GM19035 (cell line): ENCODE measurements at regions not wholly inside any gene's neighbourhood (a gene's known extent, or its start where the extent isn't known, plus 50 kb on each side); places are given as distances from the start of the nearest gene placed in this dataset.

ENCODE experiments used
- ATAC-seq: cut with Tn5 transposase; IDR thresholded peaks from one replicate; pipeline ENCODE4 v1.9.1; 2021; ENCODE audit not compliant: unreplicated experiment

DNA sequence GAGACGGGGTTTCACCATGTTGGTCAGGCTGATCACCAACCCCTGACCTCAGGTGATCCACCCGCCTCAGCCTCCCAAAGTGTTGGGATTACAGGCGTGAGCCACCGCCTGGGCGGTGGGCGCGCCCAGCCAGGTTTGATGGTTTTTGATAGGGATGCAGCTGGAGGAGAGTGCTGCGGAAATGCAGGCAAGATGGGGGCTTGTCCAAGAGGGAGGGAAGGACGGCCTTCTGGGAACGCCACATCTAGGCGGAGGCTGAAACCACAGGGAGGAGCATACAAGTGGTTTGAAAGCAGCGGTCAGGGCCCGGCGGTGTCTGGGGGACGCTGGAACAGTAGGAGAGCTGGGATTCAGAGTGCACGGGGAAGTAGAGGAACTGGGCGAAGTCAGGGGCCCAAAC, 134.6 kb downstream of the VRK1 start:
- no peak for ATAC-seq

DNA sequence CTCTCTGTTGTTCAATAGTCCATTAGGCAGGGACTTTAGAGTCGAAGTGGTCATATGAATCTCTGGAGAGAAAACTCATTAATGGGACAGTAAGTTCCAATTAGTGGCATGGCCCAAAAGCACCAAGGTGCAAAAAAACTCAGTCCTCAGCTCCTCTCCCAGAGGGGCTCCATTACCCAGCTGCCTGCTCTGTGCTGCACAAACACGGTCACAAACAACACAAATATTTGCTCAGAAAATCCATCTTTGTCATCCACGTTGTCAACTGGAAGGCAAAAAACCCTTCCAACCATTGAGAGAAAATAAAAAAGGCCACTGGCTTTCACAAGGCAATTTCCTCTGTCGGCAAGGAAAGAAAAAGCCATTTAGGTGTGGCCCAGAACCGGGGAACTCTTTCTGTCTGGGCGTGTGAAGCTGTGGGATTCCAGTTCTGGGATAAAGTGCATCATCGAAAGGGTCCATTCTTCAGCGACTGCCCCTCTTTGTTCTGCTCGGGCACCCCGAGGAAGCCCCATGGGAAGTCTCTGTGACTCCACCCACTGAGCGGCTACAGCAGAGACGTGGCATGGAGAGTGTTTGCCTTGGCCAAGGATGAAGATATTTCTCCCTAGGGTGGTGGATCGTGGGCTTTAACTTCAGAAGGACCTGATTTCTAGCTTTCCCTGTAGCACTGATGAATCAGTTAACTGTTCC, 137.6 kb downstream of the VRK1 start:
- no peak for ATAC-seq

DNA sequence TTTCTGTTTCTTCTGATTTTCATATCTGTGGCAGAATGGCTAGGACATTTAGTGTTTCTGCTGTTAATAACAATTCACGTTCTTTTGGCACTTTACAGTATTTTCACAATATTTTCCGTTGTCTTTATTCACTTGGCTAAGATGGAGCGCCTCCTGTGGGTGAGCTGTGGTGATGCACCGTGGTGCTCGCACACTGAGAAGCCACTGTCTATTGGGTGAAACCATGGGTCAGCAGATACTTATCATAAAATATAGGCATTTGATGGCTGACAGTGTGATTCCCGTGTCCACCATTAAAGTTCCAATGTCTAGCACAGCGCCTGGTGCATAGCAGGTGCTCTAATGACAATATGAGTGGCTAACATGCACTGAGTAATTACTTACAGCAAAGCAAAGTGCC, 141.8 kb downstream of the VRK1 start:
- no peak for ATAC-seq

DNA sequence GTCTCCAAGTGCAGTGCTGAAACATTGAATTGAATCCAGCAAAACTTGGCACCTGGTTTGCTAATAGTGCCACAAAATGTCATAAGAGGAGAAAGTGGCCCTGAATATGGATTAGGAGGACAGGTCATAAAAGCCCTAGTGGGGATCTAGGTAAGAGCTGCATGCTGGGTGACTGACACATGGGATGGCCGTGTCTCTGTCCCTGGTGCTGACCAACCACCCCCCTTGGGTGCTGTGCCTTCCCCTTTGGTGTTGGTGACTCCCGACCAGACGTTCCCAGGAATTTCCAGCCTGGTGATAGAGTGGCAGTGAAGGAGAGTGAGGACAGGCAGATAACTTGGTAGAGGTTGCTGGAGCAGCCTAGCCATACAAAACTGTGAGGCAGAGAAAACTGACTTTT, 142.8 kb downstream of the VRK1 start:
- no peak for ATAC-seq

DNA sequence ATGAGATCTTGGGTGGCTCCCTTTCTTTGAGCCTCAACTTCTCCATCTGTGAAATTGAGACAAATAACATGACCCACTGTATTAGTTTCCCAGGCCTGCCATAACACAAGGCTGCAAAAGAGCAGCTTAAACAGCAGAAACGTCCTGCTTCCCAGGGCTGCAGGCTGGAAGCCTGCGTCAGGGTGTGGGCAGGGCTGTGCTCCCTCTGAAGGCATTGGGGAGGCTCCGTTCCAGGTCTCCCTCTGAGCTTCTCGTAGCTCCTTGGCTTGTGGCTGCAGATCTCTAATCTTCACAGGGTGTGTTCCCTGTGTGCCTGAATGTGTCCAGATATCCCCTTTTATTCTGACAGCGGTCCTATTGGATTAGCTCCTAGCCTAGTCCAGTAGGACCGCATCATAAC, 147.1 kb downstream of the VRK1 start:
- ATAC-seq: no peak

DNA sequence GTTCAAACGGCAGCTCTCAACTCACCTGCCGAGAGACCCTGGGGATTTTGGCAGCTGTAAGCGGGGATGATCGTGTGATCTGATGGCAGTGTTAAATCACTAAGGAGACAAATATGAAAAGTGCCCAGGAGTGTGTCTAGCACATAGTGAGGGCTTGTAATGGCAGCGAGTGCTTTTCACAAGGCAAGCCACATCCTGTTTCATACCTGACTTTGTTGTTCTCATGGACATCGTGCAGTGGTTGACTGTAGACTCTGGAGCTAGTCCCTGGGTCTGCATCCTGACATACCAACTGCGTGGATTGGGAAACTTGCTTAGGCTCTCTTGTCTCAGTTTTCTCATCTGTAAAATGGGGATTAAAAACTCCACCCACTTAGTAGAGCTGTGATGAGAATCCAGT, 148.5 kb downstream of the VRK1 start:
- no peak for ATAC-seq

DNA sequence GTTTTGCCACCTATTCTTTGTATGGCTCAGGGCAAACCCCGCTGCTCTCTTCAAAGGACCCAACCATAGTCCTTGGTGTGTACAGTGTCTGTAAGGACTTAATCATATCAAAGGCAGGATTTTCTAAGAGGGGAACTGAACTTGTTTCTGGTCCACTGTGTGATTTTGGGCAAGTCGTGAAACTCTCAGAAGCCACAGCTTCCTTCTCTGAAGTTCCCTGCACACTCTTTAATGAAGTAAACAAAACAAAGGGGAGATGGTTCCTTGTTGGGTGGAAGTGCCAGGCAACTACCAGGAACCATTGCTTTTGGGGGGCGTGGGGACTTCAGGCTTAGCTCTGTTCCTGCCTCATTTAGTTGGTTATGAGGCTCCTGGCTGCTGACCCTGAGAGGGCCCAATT, 152.4 kb downstream of the VRK1 start:
- no peak for ATAC-seq

DNA sequence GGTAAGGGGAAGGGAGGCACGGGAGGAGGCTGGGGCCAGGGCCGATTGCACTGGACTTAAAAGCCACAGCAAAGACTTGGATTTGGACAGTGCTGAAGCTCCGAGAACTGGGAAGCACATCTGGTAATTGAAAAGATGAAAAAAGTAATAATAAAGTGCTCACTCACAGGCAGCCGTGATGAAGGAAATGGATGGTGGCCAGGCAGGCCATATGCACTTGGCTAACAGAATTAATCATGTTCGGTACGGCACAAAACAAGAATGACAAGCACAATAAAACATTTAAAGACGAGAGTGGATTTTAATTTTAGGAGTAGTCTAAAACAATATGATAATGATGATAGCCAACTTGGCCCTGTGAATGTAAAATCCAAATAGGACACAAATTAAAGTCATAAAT, 154.3 kb downstream of the VRK1 start:
- no peak for ATAC-seq

DNA sequence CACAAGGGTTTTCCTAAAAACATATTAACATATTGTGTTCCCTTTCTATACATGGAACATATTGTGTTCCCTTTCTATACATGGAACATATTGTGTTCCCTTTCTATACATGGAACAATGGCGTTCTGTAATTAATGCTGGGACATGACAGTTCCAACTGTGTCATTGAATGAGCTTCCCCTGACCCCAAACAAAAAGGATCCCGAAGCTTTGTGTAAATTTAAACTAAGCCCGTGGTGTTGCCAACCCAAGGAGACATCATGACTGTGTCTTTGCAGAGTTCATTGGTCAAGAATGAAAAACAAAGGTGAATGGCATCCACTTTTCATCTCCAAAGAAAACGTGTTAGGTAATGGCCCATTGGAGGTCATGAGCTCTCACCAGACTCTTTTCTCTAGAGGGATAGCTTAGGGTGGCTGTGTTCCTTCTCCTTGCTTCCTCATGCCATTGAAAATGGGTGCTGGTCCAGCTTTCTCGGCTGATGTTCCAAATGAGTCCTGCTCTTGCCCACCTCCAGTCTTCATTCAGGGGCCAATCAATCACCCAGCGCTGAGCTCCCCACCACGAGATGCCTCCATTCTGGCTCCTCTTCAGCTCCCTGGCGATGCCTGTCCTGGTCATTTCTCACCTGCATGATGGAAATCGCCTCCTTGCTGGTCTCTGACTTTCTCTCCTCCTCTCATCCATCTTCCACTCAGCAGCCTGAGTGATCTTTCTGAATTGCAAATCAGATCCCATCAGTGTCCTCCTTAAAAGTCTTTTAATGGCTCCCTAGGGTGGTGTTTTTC, 156.1 kb downstream of the VRK1 start:
- no peak for ATAC-seq

DNA sequence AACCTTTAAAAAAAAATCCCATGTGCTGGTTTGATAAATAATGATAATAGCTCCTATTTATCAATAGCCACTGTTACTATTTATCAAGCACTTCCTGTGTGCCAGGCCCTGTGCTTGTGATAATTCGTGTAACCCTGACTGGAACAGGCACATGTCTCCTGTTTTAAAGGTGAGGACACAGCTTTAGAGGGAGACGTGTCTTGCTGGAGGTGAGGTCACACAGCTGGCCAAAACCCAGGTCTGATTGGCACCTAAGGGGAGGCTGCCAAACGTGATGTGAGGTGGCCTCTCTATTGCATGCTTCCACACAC, 156.6 kb downstream of the VRK1 start:
- ATAC-seq: no peak

DNA sequence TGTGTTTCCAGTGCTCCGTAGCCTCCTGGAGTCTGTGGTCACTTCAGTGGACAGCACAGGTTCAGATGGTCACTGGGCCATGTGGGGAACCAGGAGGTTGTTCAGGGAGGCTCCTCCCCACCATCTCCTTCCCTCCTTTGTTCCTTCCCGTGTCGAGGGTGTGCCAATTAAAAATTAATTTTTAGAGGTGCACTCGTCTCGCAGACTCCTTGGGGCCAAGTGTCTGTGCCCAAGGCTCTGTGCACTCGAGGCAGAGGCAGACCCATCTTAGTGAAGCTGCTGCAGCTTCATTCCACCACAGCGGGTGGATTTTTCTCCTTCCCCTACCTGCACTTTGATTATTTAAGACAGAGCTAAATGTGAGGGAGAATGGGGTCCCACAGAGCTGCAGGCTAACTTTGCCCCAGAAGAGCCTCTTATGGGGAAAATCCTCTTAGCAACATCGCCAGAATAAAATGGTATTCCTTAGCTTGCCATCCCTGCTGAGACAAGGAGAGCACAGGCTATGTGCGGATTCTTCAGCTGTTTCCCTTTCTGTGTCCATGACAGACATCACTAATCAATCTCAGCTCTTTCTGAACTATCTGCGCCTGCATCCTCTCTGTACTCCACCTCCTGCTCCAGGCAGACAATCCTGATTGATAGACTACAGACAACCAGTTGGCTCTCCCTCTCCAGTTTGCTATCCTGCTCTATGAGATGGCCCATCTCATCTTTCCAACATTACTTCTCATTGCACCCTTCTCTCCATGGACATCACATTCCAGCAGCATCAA, 159.5 kb downstream of the VRK1 start:
- no peak for ATAC-seq

DNA sequence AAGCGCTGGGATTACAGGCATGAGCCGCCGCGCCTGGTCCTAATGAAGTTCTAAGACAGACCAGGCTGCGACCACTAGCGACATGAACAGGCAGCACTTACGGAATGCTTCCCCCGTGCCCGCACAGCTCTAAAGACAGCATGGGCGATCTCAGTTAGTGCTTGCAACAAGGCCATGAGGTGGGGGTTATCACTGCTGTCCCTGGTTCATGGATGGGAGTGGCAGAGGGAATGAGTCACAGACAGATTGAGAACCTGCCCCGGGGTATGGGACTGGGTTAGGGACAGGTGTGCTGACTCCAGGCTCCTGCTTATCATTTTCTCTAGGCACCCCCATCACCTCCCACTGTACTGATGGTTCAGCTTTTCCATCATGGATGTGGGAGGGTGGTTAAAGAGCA, 160.9 kb downstream of the VRK1 start:
- ATAC-seq: no peak

DNA sequence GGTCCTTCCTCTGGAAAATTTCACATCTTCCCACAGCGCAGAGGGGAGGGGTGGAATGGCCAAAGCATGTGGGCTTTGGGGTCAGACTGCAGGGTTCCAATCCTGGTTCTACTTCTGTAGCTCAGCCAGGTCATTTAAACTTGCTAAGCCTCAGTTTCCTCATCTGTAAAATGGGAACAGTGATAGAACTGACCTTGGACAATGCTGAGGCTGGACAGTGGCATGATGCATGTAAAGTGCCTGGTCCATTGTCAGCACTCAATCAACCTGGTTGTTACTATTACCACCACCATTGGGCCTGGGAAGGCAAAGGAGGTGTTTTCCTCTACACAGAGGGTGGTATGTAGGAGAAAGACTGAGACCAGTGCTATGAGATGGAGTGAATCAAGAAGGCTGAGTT, 162.8 kb downstream of the VRK1 start:
- ATAC-seq: no peak

DNA sequence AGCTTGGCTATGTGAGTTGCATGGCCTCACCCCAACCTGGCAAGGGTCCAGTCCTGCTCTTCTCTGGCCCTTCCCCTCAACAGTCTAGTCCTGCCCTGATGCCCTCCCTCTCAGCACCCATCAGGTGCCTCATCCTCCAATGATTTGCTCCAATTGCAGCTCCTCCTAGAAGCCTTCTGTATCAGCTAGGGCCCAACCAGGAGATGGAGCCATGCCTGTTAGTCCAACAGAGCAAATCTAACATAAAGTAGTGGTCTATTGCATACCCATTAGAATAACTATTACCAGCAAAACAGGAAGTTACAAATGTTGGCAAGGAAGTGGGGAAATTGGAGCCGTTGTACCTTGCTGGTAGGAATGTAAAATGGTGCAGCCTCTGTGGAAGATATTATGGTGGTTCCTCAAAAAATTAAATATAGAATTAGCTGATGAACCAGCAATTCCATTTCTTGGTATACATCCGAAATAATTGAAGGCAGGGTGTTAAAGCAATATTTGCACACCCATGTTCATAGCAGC, 163.5 kb downstream of the VRK1 start:
- no peak for ATAC-seq

DNA sequence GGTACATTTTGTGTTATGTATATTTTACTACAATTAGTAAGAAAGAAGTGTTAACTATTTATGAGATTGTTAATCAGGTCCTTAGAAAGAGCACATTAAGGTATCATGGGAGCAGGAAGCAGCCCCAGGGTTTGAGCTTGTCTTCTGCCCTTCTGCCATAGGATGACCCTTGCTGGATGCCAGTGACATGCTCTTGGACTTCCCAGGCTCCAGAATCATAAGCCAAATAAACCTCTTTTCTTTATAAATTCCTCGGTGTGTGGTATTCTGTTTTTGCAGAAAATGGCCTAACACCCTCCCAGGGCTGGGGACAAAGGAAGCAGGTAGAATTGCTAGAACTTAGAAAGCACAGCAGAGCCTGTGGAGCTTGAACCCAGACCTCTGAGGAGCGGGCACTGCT, 164.7 kb downstream of the VRK1 start:
- ATAC-seq: no peak

DNA sequence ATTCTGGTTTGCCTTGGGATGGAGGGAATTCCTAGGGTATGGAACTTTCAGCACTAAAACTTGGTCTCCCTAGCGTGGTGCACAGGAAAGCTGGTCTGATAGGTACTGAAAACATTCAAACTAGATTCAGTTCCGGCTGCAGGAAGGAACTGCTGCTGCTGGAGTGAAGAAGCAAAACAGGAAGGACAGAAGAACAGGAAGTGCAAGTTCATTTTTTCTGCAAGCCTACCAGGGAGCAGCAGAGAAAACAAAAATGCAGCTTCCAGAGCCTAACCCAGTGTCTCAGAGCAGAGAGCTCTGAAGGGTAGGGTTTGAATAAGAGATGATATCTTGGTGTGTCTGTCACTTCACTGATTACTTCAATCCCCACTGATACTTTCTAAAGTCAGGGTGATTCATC, 165.2 kb downstream of the VRK1 start:
- ATAC-seq: no peak

DNA sequence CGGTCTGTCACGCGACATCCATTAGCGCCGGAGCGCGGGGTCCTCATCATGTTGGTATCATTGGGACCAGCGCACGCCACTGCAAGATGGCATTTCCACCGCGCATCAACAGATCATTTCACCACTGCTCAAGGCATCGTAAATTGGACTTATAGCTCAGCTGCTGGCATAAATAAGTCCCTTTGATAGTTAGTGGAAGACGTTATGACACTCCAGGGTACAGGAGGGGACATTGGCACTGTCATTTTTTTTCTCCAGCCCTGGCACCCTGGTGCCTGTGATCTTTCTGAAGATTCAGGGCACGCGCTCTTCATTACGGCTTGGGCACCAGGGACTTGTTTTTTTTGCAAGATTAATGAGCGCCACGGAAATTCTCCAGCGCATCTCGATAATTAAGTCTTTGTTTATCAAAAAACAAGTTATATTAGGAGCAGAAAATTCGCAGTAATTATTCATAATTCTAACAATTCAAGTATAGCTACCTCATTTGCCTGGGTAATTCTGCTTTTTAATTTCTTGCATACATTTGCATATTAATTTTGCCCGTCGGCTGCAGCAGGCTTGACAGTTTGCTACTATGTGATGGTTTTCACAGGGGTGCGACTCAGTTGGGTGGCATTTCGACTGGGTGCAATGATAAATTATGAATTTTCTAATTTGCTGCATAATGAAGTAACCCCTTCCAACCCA, 167.7 kb downstream of the VRK1 start:
- no peak for ATAC-seq

DNA sequence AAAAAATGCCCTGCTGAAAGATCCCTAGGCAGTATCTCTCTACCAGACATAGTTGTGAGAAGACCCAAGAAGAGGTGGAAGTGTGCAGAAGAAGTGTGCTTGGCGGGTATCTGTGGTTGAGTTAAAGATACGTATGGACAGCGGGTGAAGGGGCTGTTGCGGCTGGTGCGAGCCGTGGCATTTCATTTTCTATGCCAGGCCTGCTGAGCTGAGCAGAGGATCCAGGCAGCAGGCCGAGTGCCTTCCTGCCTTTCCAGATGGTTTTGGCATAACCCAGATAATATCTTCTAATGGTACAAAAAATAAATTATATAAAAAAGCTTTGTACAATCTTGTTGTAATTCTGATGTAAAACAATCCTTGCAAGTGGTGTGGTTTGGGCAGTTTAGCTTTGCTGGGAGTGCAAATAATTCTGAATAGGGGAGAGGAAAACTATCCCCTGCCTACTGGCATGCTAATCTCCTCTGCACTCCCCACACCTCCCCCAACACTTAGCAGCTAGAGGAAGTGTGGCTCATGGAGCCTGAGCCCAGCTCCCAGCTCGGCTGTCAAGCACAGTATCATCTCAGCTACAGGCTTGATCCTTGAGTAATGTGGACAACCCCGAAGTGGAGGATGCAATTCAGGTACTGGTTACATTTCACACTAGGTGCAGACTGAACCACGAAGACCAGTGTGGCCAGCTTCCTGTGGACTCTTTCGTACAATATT, 168.9 kb downstream of the VRK1 start:
- ATAC-seq: no peak

DNA sequence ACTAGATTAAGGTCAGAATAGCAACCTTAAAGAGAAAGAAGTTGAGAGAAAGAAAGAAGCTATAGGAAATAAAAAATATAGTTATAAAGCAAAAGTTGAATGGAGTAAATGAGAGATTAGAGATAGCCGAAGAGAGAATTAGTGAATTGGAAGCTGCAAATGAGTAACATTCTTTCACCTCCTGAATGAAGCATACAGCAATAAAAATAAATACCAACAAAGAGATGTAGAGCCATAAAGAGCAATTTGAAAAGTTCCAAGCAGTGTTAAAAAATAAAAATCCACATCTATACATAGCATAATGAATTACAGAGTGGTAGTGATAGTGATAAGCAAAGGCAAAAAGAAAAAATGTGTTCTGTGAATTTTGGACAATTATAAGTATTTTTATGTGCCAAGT, 177.9 kb downstream of the VRK1 start:
- no peak for ATAC-seq

DNA sequence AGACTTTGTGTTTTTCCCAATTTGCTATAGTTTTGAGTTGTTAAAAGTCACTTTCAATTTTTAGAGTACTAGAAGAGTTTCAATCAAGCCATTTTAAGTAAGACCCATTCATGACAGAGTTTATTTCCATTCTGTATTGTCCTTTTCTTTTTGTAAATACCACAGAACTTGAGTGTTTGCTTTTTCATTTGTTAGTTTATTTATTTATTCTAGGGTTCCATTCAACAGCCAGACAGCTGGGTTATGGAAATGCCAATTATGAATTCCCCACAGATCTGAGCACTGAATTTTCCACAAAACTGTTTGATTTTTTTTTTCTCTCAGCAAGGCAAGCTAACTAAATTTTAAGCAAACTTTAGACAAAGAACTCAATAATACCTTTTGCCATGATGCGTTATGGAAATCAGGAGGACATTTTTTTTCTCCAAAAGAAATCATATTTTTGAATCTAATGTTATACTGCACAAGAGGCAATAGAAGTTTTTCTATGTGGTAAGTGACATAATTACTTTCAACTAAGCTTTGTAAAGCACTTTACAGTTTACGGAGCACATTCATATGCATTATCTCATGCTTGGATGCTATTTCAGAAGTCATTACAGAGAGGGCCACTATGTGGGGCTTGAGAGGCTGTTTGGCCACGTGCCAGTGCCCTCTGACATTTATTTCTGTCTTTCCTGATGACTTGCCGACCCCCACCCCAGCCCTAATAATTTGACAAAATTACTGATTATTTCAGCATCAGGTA, 181.5 kb downstream of the VRK1 start:
- ATAC-seq: no peak
